22Rv1 (cell line): ENCODE measurements at regions not wholly inside any gene's neighbourhood (a gene's known extent, or its start where the extent isn't known, plus 50 kb on each side); places are given as distances from the start of the nearest gene placed in this dataset.

Experiments used
- H3K27ac ChIP-seq: fragments of 450-650 bp; 2 replicates; pipeline ENCODE4 v1.5.1; 2017
- ZFX ChIP-seq: fragments of 450-650 bp; IDR thresholded peaks from 2 replicates; pipeline ENCODE4 v1.6.1; 2017; ENCODE audit warnings: antibody characterized with exemption, borderline replicate concordance
- TF ChIP-seq, protein P1 (sequence below): fragments of 450-650 bp; IDR thresholded peaks from 2 replicates; pipeline ENCODE4 v1.5.1; 2017; ENCODE audit warnings: mild to moderate bottlenecking

DNA sequence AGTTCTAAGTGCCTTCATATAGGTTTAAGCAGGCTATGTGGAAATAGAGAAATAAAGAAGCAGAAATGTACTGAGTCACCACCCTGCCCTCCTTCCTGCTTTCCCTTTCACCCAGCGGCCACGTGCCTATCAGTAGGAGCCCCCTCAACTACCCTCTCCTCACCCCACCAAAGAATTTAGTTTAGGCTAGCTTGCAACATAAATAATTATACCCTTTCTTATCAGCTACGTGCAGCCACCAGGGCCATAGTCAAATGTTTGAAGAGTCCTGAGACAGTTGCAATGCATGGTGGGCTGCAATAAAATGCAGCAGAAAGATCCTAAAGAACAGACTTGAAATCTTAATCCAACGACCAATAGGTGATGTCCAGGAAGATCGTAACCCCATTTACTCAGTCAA is 101.2 kb downstream of the RTP5 start:
- no peak overlapping the region for H3K27ac ChIP-seq
- TF ChIP-seq ZFX, result no peak
- TF ChIP-seq, protein P1, sequence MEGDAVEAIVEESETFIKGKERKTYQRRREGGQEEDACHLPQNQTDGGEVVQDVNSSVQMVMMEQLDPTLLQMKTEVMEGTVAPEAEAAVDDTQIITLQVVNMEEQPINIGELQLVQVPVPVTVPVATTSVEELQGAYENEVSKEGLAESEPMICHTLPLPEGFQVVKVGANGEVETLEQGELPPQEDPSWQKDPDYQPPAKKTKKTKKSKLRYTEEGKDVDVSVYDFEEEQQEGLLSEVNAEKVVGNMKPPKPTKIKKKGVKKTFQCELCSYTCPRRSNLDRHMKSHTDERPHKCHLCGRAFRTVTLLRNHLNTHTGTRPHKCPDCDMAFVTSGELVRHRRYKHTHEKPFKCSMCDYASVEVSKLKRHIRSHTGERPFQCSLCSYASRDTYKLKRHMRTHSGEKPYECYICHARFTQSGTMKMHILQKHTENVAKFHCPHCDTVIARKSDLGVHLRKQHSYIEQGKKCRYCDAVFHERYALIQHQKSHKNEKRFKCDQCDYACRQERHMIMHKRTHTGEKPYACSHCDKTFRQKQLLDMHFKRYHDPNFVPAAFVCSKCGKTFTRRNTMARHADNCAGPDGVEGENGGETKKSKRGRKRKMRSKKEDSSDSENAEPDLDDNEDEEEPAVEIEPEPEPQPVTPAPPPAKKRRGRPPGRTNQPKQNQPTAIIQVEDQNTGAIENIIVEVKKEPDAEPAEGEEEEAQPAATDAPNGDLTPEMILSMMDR, result no peak

DNA sequence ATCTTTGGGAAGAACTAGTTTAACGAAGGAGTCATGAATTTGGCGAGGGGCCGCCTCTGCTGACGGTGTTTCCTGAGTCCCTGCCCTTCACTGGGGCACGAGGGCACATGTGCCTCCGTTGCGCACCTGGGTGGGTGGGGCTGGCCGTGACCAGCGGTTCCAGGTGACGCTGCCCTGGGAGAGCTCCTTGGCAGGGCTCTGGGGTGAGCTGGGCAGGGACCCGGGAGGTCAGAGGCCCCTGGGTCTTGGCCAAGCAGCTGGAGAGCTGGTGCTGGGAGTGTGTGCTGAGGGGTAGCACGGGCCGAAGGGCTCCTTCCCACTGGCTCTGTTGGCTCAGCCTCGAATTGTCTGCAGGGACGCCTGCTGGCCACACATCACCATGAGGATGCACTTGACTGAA is 104.6 kb downstream of the RTP5 start:
- TF ChIP-seq, protein P1, result no peak
- no peak for TF ChIP-seq ZFX
- no peak overlapping the region for H3K27ac ChIP-seq

DNA sequence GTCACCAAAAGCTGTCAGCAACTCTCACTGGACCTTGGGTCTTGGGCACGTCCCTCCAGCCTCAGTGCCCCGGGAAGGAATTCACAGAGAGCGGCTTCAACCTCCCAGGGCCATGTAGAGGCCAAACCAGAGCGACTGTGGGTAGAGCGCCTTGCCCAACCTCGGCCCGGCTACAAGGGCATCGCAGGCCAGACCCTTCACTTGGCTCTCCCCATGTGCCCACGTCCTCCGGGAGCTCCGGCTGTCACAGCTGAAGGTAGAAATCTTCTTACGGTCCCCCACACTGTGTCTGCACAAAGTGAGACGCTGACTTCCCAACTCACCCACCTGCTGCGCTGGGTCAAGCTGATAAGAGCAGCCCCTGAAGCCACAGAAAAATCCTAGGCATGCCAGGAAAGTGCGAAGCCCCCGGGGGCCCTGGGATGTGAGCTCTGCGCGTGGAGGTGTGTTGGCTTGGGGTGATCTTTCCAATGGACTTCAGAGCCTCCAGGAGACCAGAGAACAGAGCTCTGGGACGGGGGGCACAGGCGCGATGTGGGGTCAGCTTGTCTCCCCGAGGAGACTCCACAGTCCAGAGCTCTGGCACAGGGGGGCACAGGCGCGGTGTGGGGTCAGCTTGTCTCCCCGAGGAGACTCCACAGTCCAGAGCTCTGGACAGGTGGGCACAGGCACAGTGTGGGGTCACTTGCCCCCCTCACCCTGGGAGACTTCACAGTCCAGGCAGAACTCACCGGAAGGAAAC is 105.5 kb downstream of the RTP5 start:
- TF ChIP-seq ZFX, result no peak
- TF ChIP-seq, protein P1, result no peak

DNA sequence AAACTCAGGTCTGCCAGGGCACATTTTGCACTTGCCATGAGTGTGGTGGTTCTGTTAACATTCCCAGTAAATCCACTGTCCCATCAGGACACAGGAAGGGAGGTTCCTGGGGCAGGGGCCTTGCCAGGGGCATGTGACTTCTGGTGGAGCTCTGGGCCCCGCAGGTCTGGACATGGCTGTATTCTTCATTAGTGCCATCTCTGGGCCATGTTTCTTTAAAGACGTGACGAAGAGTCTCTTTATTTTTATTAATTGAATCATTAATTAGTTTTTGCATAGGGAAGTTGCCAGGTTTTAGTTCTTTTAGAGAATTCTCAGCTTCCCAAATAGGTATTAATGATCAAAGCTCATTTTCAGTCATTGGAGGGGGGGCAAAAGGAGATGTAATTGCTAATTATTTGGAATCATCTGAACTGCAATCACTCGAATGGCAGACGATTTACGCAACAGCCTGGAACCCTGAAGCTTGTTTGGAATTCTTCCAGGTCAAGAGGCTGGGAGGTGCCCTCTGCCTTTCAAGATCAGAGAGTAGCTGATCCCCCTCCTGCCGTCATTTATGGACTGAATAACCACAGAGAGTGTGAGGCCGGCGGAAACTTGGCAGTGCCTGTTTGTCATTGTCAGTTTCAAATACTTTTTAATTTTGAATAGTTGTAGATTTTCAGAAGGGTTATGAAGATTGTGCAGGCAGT is 106.2 kb downstream of the RTP5 start:
- TF ChIP-seq, protein P1, result no peak
- no peak for TF ChIP-seq ZFX
- H3K27ac ChIP-seq, result no peak overlapping the region

More for the DNA sequence above, 105.5 kb downstream of the RTP5 start:
- no peak overlapping the region for H3K27ac ChIP-seq

DNA sequence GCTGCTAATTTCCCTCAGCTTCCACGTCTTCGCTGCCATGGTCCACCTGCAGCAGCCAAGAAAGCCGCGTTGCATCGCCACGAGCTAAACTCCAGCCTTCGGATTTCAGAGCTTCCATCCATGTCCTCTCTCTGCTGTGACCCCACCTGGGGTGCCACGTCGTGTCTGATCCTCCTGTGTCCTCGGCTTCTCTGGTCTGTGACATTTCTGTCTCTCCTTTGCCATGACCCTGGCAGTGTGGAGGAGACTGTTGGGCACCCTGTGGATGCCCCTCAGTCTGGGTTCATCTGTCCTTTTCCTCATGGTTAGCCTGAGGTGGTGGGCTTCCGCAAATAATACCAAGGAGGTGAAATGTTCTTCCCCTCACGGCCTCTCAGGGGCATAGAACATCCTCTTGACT is 106.8 kb downstream of the RTP5 start:
- H3K27ac ChIP-seq, result no peak overlapping the region
- TF ChIP-seq, protein P1, result no peak
- TF ChIP-seq ZFX, result no peak

DNA sequence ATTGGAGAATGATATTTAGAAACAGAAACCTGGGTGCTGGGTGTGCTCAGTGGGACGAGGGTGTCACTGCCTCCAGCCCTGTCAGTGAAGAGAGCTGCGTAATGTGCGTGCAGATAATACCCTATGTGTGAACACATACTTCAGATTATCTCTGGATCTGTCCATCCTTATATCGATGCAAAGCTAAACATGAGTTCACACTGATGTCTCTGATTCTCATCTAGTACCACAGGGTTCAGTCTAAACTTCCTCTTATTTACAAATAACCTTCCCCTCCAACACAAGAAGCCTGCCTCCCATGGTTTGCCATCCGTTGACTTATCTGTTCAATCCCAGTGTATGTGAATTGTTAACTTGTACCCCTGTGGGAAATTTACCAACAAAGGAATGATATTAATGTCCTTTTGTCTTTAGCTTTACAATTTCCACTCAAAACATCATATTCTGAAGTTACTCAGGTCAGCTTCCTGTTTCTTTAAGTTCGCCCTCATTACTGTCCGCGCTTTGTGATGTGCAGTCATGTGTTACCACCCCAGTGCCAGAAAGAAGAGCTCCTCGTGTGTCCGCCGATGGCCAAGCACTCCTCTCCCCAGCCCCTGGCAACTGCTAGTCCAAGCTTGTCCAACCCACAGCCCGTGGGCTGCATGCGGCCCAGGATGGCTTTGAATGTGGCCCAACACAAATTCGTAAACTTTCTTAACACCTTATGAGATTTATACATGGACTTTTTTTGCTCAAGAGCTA is 108.2 kb downstream of the RTP5 start:
- no peak overlapping the region for H3K27ac ChIP-seq
- no peak for TF ChIP-seq ZFX
- TF ChIP-seq, protein P1, result no peak
